WTC11 (cell line): ENCODE measurements at regions not wholly inside any gene's neighbourhood (a gene's known extent, or its start where the extent isn't known, plus 50 kb on each side); places are given as distances from the start of the nearest gene placed in this dataset.

Experiments
- CREB1 ChIP-seq: sonication (generic); formaldehyde crosslinking; IDR thresholded peaks from 2 replicates; pipeline ENCODE4 v1.8.0; 2023; ENCODE audit warnings: mild to moderate bottlenecking, missing genetic modification reagents
- CTCF ChIP-seq: fragments of 200-600 bp; IDR thresholded peaks from 2 replicates; pipeline ENCODE4 v1.8.0; 2022; ENCODE audit warnings: antibody characterized with exemption
- E2F1 ChIP-seq: sonication (generic); formaldehyde crosslinking; IDR thresholded peaks from 2 replicates; pipeline ENCODE4 v1.8.0; 2022; ENCODE audit warnings: mild to moderate bottlenecking, missing genetic modification reagents
- E2F5 ChIP-seq: sonication (generic); formaldehyde crosslinking; IDR thresholded peaks from 2 replicates; pipeline ENCODE4 v1.8.1; 2022; ENCODE audit warnings: mild to moderate bottlenecking, moderate library complexity, missing genetic modification reagents
- JUN ChIP-seq: sonication (generic); formaldehyde crosslinking; IDR thresholded peaks from 2 replicates; pipeline ENCODE4 v1.8.0; 2023; ENCODE audit warnings: mild to moderate bottlenecking, missing genetic modification reagents
- NFE2L1 ChIP-seq: sonication (generic); formaldehyde crosslinking; IDR thresholded peaks from 2 replicates; pipeline ENCODE4 v1.8.1; 2023; ENCODE audit warnings: missing genetic modification reagents
- NR3C1 ChIP-seq: sonication (generic); formaldehyde crosslinking; conservative IDR thresholded peaks from 2 replicates; pipeline ENCODE4 v1.8.1; 2023; ENCODE audit warnings: low read depth, mild to moderate bottlenecking, missing genetic modification reagents
- TCF7 ChIP-seq: sonication (generic); formaldehyde crosslinking; IDR thresholded peaks from 2 replicates; pipeline ENCODE4 v1.8.0; 2022; ENCODE audit warnings: mild to moderate bottlenecking, low read depth, missing genetic modification reagents, moderate library complexity
- ZNF121 ChIP-seq: sonication (generic); formaldehyde crosslinking; IDR thresholded peaks from 2 replicates; pipeline ENCODE4 v1.8.0; 2023; ENCODE audit warnings: missing genetic modification reagents

GRCh38 chr2:3005859-3006501, 371.6 kb downstream of the EIPR1 start:
- no peak for TF ChIP-seq CTCF
- TF ChIP-seq TCF7 (CRISPR knock-in tag), result no peak
- no peak for TF ChIP-seq CREB1
- no peak for TF ChIP-seq ZNF121
- no peak for TF ChIP-seq NFE2L1 (CRISPR knock-in tag)
- no peak for TF ChIP-seq NR3C1 (CRISPR knock-in tag)
- no peak for TF ChIP-seq JUN (CRISPR knock-in tag)
- TF ChIP-seq E2F5 (CRISPR knock-in tag), result no peak
- TF ChIP-seq E2F1 (CRISPR knock-in tag), result no peak
